ENCODE measurements at regions not wholly inside any gene's neighbourhood (a gene's known extent, or its start where the extent isn't known, plus 50 kb on each side); places are given as distances from the start of the nearest gene placed in this dataset.

DNA sequence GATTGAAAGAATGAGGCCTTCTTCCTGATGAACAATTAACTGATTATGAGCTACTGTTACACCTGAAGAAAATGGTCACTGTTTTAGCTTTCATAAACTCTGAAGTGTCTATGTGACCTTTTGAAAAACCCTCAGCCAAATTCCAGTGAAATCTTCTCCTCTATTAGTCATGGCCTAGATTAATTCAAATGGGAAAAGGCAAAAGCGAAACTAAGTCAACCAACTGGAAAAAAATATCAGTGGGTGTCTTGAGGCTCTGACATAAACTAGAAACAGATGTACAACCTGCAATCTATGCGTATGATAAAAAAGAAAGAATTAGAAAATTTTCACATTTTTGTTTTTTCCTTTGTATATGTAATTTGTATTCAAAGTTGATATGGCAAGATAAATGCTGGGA is 169.4 kb upstream of the BANK1 start:
- TF ChIP-seq, protein P1, sequence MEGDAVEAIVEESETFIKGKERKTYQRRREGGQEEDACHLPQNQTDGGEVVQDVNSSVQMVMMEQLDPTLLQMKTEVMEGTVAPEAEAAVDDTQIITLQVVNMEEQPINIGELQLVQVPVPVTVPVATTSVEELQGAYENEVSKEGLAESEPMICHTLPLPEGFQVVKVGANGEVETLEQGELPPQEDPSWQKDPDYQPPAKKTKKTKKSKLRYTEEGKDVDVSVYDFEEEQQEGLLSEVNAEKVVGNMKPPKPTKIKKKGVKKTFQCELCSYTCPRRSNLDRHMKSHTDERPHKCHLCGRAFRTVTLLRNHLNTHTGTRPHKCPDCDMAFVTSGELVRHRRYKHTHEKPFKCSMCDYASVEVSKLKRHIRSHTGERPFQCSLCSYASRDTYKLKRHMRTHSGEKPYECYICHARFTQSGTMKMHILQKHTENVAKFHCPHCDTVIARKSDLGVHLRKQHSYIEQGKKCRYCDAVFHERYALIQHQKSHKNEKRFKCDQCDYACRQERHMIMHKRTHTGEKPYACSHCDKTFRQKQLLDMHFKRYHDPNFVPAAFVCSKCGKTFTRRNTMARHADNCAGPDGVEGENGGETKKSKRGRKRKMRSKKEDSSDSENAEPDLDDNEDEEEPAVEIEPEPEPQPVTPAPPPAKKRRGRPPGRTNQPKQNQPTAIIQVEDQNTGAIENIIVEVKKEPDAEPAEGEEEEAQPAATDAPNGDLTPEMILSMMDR (IDR thresholded peaks at IDR 0.05), result no peak
- TF ChIP-seq POLR2A (IDR thresholded peaks at IDR 0.05), result no peak

Measured in transverse colon (tissue), 3 donors.